NB4 (cell line): ENCODE measurements at regions not wholly inside any gene's neighbourhood (a gene's known extent, or its start where the extent isn't known, plus 50 kb on each side); places are given as distances from the start of the nearest gene placed in this dataset.

ENCODE experiments used
- DNase-seq: peaks from one replicate; pipeline ENCODE4 v3.0.0; 2010; ENCODE audit warnings: low read depth
- H3K4me3 ChIP-seq: one replicate; pipeline ENCODE4 v1.5.1; 2011; ENCODE audit warnings: mild to moderate bottlenecking, low read depth, low read length, moderate library complexity
- CTCF ChIP-seq: IDR thresholded peaks from one replicate; pipeline ENCODE4 v1.5.1; 2012; ENCODE audit warnings: low read depth, low read length
- MAX ChIP-seq: IDR thresholded peaks from 2 replicates; pipeline ENCODE4 v1.6.1; 2011; ENCODE audit warnings: low read depth, low read length
- MYC ChIP-seq: IDR thresholded peaks from 2 replicates; pipeline ENCODE4 v1.6.1; 2011; ENCODE audit warnings: low read depth, low read length
- POLR2A ChIP-seq: IDR thresholded peaks from 2 replicates; pipeline ENCODE4 v1.6.1; 2011; ENCODE audit warnings: mild to moderate bottlenecking; ENCODE audit not compliant: insufficient read length; ENCODE audit errors: extremely low read depth

- TF ChIP-seq MAX (no peak), MYC (no peak), CTCF (no peak), POLR2A (no peak)
- no peak overlapping the region for H3K4me3 ChIP-seq
- DNase-seq: peak; percentile 8
These were observed 190.4 kb upstream of the JAG1 start for GRCh38 chr20:10864076-10864672.

GRCh38 chr20:10868299-10868698 lies 194.5 kb upstream of the JAG1 start:
- H3K4me3 ChIP-seq: no peak overlapping the region
- no peak for DNase-seq
- TF ChIP-seq CTCF (no peak), MAX (no peak), POLR2A (no peak), MYC (no peak)

- no peak overlapping the region for H3K4me3 ChIP-seq
- DNase-seq: no peak
- TF ChIP-seq CTCF (no peak), MYC (no peak), MAX (no peak), POLR2A (no peak)
These were observed 199.2 kb upstream of the JAG1 start for GRCh38 chr20:10873026-10873425.

GRCh38 chr20:10875653-10876052 lies 201.9 kb upstream of the JAG1 start:
- TF ChIP-seq MYC (no peak), POLR2A (no peak), CTCF (no peak), MAX (no peak)
- H3K4me3 ChIP-seq: no peak overlapping the region
- no peak for DNase-seq

GRCh38 chr20:10876558-10876957 lies 202.8 kb upstream of the JAG1 start:
- TF ChIP-seq CTCF (no peak), MAX (no peak), MYC (no peak), POLR2A (no peak)
- no peak for DNase-seq

GRCh38 chr20:10877342-10877741 lies 203.5 kb upstream of the JAG1 start:
- H3K4me3 ChIP-seq: no peak overlapping the region
- DNase-seq: no peak
- TF ChIP-seq MAX (no peak), CTCF (no peak), MYC (no peak), POLR2A (no peak)

More at GRCh38 chr20:10876558-10876957, 202.8 kb upstream of the JAG1 start:
- no peak overlapping the region for H3K4me3 ChIP-seq
